ENCODE measurements at regions not wholly inside any gene's neighbourhood (a gene's known extent, or its start where the extent isn't known, plus 50 kb on each side); places are given as distances from the start of the nearest gene placed in this dataset.

- Histone ChIP-seq H3K27ac (no peak overlapping the region), H3K4me3 (no peak overlapping the region), H3K36me3 (no peaks in the 10 kb centered on the region), H3K4me1 (no peaks in the 10 kb centered on the region), H3K27me3 (replicated peaks in 1 of 7) (peaks cover 0 to 13% (median 7%) of the 10 kb centered on the region in 7 donors), H3K9me3 (no peaks in the 10 kb centered on the region)
- intact Hi-C loops (cut with DNase I; ENCODE audit: low total_unique reads) = no loop called here
- TF ChIP-seq POLR2A (IDR thresholded peaks at IDR 0.05) (no peak), POLR2AphosphoS5 (IDR thresholded peaks at IDR 0.05) (no peak), CTCF (IDR thresholded peaks at IDR 0.05 in 8 of 11, conservative IDR thresholded peaks at IDR 0.05 in 3 of 11) (no peak)
- WGBS, 5 donors = 36 to 56% (median 40%) methylated on average over 24 to 32 of the region's 32 CpGs
- DNase-seq = no peak
These were observed 494.3 kb downstream of the FOXO1 start for GRCh38 chr13:40172149-40172591.

GRCh38 chr13:40172878-40173277 is 493.6 kb downstream of the FOXO1 start:
- H3K4me1 ChIP-seq = peaks cover 0 to 3% (median 0%) of the 10 kb centered on the region in 6 donors
- no peaks in the 10 kb centered on the region for H3K9me3 ChIP-seq
- no peaks in the 10 kb centered on the region for H3K36me3 ChIP-seq
- TF ChIP-seq POLR2AphosphoS5 (IDR thresholded peaks at IDR 0.05) (no peak), POLR2A (IDR thresholded peaks at IDR 0.05) (no peak), CTCF (IDR thresholded peaks at IDR 0.05 in 8 of 11, conservative IDR thresholded peaks at IDR 0.05 in 3 of 11) (no peak)
- H3K27me3 ChIP-seq (replicated peaks in 1 of 7) = peaks cover 0 to 13% (median 7%) of the 10 kb centered on the region in 7 donors
- H3K27ac ChIP-seq = no peak overlapping the region
- no peak overlapping the region for H3K4me3 ChIP-seq
- intact Hi-C loops (cut with DNase I; ENCODE audit: low total_unique reads) = no loop called here
- no peak for DNase-seq
- 88 to 95% (median 94%) methylated on average over 7 of the region's 7 CpGs for WGBS, 5 donors

- DNase-seq = no peak
- no peak for TF ChIP-seq POLR2A (IDR thresholded peaks at IDR 0.05)
- no peak for TF ChIP-seq POLR2AphosphoS5 (IDR thresholded peaks at IDR 0.05)
- no peak for TF ChIP-seq CTCF (IDR thresholded peaks at IDR 0.05 in 8 of 11, conservative IDR thresholded peaks at IDR 0.05 in 3 of 11)
- no peak overlapping the region for H3K4me3 ChIP-seq
- no peaks in the 10 kb centered on the region for H3K9me3 ChIP-seq
- H3K36me3 ChIP-seq = no peaks in the 10 kb centered on the region
- peaks cover 0 to 7% (median 0%) of the 10 kb centered on the region in 6 donors for H3K4me1 ChIP-seq
- peaks cover 0 to 13% (median 7%) of the 10 kb centered on the region in 7 donors for H3K27me3 ChIP-seq (replicated peaks in 1 of 7)
- no peak overlapping the region for H3K27ac ChIP-seq
- intact Hi-C loops (cut with DNase I; ENCODE audit: low total_unique reads) = no loop called here
These were observed 490.8 kb downstream of the FOXO1 start for GRCh38 chr13:40175639-40176038.

GRCh38 chr13:40176242-40176641 is 490.2 kb downstream of the FOXO1 start:
- no peak for DNase-seq
- Histone ChIP-seq H3K27ac (no peak overlapping the region), H3K4me1 (peaks cover 0 to 7% (median 0%) of the 10 kb centered on the region in 6 donors), H3K9me3 (no peaks in the 10 kb centered on the region), H3K27me3 (replicated peaks in 1 of 7) (peaks cover 0 to 13% (median 7%) of the 10 kb centered on the region in 7 donors), H3K4me3 (no peak overlapping the region), H3K36me3 (no peaks in the 10 kb centered on the region)
- no peak for TF ChIP-seq POLR2AphosphoS5 (IDR thresholded peaks at IDR 0.05)
- TF ChIP-seq POLR2A (IDR thresholded peaks at IDR 0.05) = no peak
- TF ChIP-seq CTCF (IDR thresholded peaks at IDR 0.05 in 8 of 11, conservative IDR thresholded peaks at IDR 0.05 in 3 of 11) = no peak
- intact Hi-C loops (cut with DNase I; ENCODE audit: low total_unique reads) = no loop called here
- WGBS, 5 donors = 92 to 98% (median 97%) methylated on average over 7 of the region's 7 CpGs
